SK-N-MC (cell line): ENCODE measurements at regions not wholly inside any gene's neighbourhood (a gene's known extent, or its start where the extent isn't known, plus 50 kb on each side); places are given as distances from the start of the nearest gene placed in this dataset.

Source experiments
- EZH2 ChIP-seq: fragments of 200-600 bp; sonication (generic); IDR thresholded peaks from one replicate; pipeline ENCODE4 v1.6.1; 2017; ENCODE audit warnings: antibody characterized with exemption
- POLR2AphosphoS5 ChIP-seq: IDR thresholded peaks from 2 replicates; pipeline ENCODE4 v1.6.1; 2012; ENCODE audit warnings: mild to moderate bottlenecking, low read depth, low read length, borderline replicate concordance

- TF ChIP-seq POLR2AphosphoS5 (no peak), EZH2 (no peak)
Observed at GRCh38 chr5:53389093-53389492, 91.3 kb upstream of the FST start.
